H9 (cell line): ENCODE measurements at regions not wholly inside any gene's neighbourhood (a gene's known extent, or its start where the extent isn't known, plus 50 kb on each side); places are given as distances from the start of the nearest gene placed in this dataset.

ENCODE experiments used
- DNase-seq: peaks from one replicate; pipeline ENCODE4 v3.0.0-alpha.2; 2017
- H2AFZ ChIP-seq: one replicate; pipeline ENCODE4 v1.6.1; 2013; ENCODE audit warnings: mild to moderate bottlenecking, low read length, control low read depth, moderate library complexity
- H2AK5ac ChIP-seq: 2 replicates; pipeline ENCODE4 v1.6.1; 2013; ENCODE audit warnings: low read length, control low read depth, mixed read lengths; ENCODE audit not compliant: insufficient read length
- H2BK120ac ChIP-seq: one replicate; pipeline ENCODE4 v1.6.1; 2013; ENCODE audit warnings: low read depth, mild to moderate bottlenecking, low read length, control low read depth, inconsistent platforms; ENCODE audit not compliant: poor library complexity, severe bottlenecking
- H2BK12ac ChIP-seq: 2 replicates; pipeline ENCODE4 v1.6.1; 2013; ENCODE audit warnings: low read length, control low read depth, mixed read lengths, low read depth; ENCODE audit not compliant: insufficient read length
- H2BK15ac ChIP-seq: 2 replicates; pipeline ENCODE4 v1.6.1; 2013; ENCODE audit warnings: low read depth, low read length, control low read depth
- H2BK20ac ChIP-seq: one replicate; pipeline ENCODE4 v1.6.1; 2013; ENCODE audit warnings: low read depth, mild to moderate bottlenecking, low read length, control low read depth, inconsistent platforms; ENCODE audit not compliant: poor library complexity, severe bottlenecking
- H2BK5ac ChIP-seq: 2 replicates; pipeline ENCODE4 v1.6.1; 2013; ENCODE audit warnings: low read length, control low read depth, mixed read lengths; ENCODE audit not compliant: insufficient read length
- H3K14ac ChIP-seq: 2 replicates; pipeline ENCODE4 v1.6.1; 2013; ENCODE audit warnings: low read length, control low read depth; ENCODE audit not compliant: insufficient read depth
- H3K18ac ChIP-seq: 2 replicates; pipeline ENCODE4 v1.6.1; 2013; ENCODE audit warnings: low read depth, mild to moderate bottlenecking, mixed read lengths, low read length, control low read depth; ENCODE audit not compliant: insufficient read length
- H3K23ac ChIP-seq: 2 replicates; pipeline ENCODE4 v1.6.1; 2013; ENCODE audit warnings: low read length, control low read depth, mixed read lengths, low read depth; ENCODE audit not compliant: insufficient read length
- H3K23me2 ChIP-seq: 2 replicates; pipeline ENCODE4 v1.6.1; 2013; ENCODE audit warnings: low read depth, mild to moderate bottlenecking, mixed read lengths, low read length, control low read depth; ENCODE audit not compliant: insufficient read length, poor library complexity, severe bottlenecking
- H3K27ac ChIP-seq: 2 replicates; pipeline ENCODE4 v1.5.1; 2013; ENCODE audit warnings: low read length, control low read depth, mixed read lengths, low read depth; ENCODE audit not compliant: insufficient read length
- H3K27me3 ChIP-seq: 2 replicates; pipeline ENCODE4 v1.6.1; 2013; ENCODE audit warnings: low read length, control low read depth, inconsistent platforms; ENCODE audit not compliant: insufficient read depth
- H3K4ac ChIP-seq: 2 replicates; pipeline ENCODE4 v1.6.1; 2013; ENCODE audit warnings: low read depth, mild to moderate bottlenecking, control low read depth, inconsistent platforms, low read length, moderate library complexity
- H3K4me1 ChIP-seq: 2 replicates; pipeline ENCODE4 v1.6.1; 2013; ENCODE audit warnings: low read length, control low read depth, inconsistent platforms; ENCODE audit not compliant: insufficient read depth
- H3K4me2 ChIP-seq: 2 replicates; pipeline ENCODE4 v1.6.1; 2013; ENCODE audit warnings: low read length, control low read depth, mixed read lengths; ENCODE audit not compliant: insufficient read length, insufficient read depth
- H3K56ac ChIP-seq: 2 replicates; pipeline ENCODE4 v1.6.1; 2013; ENCODE audit warnings: low read depth, mild to moderate bottlenecking, mixed read lengths, low read length, control low read depth; ENCODE audit not compliant: insufficient read length
- H3K79me1 ChIP-seq: 2 replicates; pipeline ENCODE4 v1.6.1; 2013; ENCODE audit warnings: low read depth, mild to moderate bottlenecking, moderate library complexity, low read length, control low read depth, inconsistent platforms; ENCODE audit not compliant: insufficient read depth, poor library complexity, severe bottlenecking
- H3K79me2 ChIP-seq: 2 replicates; pipeline ENCODE4 v1.6.1; 2013; ENCODE audit warnings: low read length, control low read depth, inconsistent platforms; ENCODE audit not compliant: insufficient read depth
- H3K9ac ChIP-seq: 2 replicates; pipeline ENCODE4 v1.6.1; 2013; ENCODE audit warnings: low read length, control low read depth, mixed read lengths; ENCODE audit not compliant: insufficient read length; ENCODE audit errors: extremely low read depth
- H3K9me3 ChIP-seq: one replicate; pipeline ENCODE4 v1.6.1; 2013; ENCODE audit warnings: low read depth, low read length, inconsistent platforms; ENCODE audit not compliant: control insufficient read depth
- H3T11ph ChIP-seq: one replicate; pipeline ENCODE4 v1.6.1; 2013; ENCODE audit warnings: mild to moderate bottlenecking, low read length, control low read depth, inconsistent platforms
- H4K20me1 ChIP-seq: one replicate; pipeline ENCODE4 v1.6.1; 2013; ENCODE audit not compliant: control insufficient read depth, insufficient read length, insufficient read depth
- H4K5ac ChIP-seq: 2 replicates; pipeline ENCODE4 v1.6.1; 2013; ENCODE audit warnings: low read depth, mild to moderate bottlenecking, mixed read lengths, low read length, control low read depth; ENCODE audit not compliant: insufficient read length
- H4K8ac ChIP-seq: replicated peaks from 2 replicates; pipeline ENCODE4 v1.6.1; 2013; ENCODE audit warnings: low read length, control low read depth, mixed read lengths, low read depth; ENCODE audit not compliant: insufficient read length
- H4K91ac ChIP-seq: 2 replicates; pipeline ENCODE4 v1.6.1; 2013; ENCODE audit warnings: low read depth, mild to moderate bottlenecking, moderate library complexity, mixed read lengths, low read length, control low read depth; ENCODE audit not compliant: insufficient read length
- H3K27ac Mint-ChIP-seq, 3 experiments: 2 replicates in 2 of 3; 3 replicates in 1 of 3; pipeline ENCODE4 v1.8.0; 2020 to 2021; ENCODE audit warnings: mixed read lengths in 3 of 3, mild to moderate bottlenecking in 1 of 3, moderate library complexity in 1 of 3
- H3K27me3 Mint-ChIP-seq: 2 replicates; pipeline ENCODE4 v1.8.0; 2021; ENCODE audit warnings: low read depth, mild to moderate bottlenecking, moderate library complexity, mixed read lengths
- H3K36me3 Mint-ChIP-seq, 3 experiments: 2 replicates in 2 of 3; 3 replicates in 1 of 3; pipeline ENCODE4 v1.8.0; 2020 to 2021; ENCODE audit warnings: low read depth in 3 of 3, mixed read lengths in 3 of 3; ENCODE audit not compliant: insufficient read depth in 1 of 3
- H3K4me1 Mint-ChIP-seq, 2 experiments: 2 replicates each; pipeline ENCODE4 v1.8.0; 2020; ENCODE audit warnings: mixed read lengths in 2 of 2
- H3K4me3 Mint-ChIP-seq, 2 experiments: 2 replicates in 1 of 2; 3 replicates in 1 of 2; pipeline ENCODE4 v1.8.0; 2020 to 2021; ENCODE audit warnings: mild to moderate bottlenecking in 2 of 2, mixed read lengths in 2 of 2, moderate library complexity in 1 of 2
- H3K9me3 Mint-ChIP-seq, 2 experiments: 2 replicates in 1 of 2; 3 replicates in 1 of 2; pipeline ENCODE4 v1.8.0; 2020; ENCODE audit warnings: mild to moderate bottlenecking in 2 of 2, mixed read lengths in 2 of 2, moderate library complexity in 1 of 2
- CTCF ChIP-seq: fragments of 200-600 bp; sonication (generic); conservative IDR thresholded peaks from 3 replicates; pipeline ENCODE4 v1.8.0; 2021; ENCODE audit warnings: antibody characterized with exemption, mild to moderate bottlenecking
- WGBS: extraction: QIAGEN DNeasy Blood & Tissue Kit; methylation state at CpG from one replicate; pipeline ENCODE4 v1.1.7; 2013; ENCODE audit warnings: missing lambda C conversion rate, low lambda C conversion rate, mixed read lengths; ENCODE audit not compliant: insufficient read length; ENCODE audit errors: extremely low coverage; 5-methylcytosine and 5-hydroxymethylcytosine counted together

DNA sequence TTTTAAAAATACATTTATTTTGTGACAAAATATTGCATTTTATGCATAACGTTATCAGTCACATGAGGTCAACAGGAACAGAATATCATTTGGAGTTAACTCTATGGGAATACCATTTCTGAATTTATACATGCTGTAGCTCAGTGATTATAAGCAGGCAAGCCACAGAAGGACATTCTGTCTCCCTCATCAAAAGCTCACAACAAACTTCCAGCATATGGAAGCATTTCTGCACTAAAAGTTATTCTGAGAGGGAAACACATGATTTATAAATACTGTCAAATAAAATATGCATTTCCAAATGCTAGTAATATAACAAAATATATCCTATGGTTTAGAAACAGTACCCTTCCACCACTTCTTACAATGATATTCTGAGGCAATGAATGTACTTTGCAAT, 854.1 kb upstream of the B3GALT2 start:
- H3K4me3 Mint-ChIP-seq = no peak overlapping the region
- Histone ChIP-seq H3K79me1 (no peaks in the 10 kb centered on the region), H2BK15ac (no peak overlapping the region), H2AK5ac (no peak overlapping the region), H3K14ac (no peak overlapping the region), H4K8ac (no peak overlapping the region), H3K4me1 (no peaks in the 10 kb centered on the region), H3K4me2 (no peak overlapping the region), H4K20me1 (no peaks in the 10 kb centered on the region), H3K56ac (no peak overlapping the region), H3K18ac (no peak overlapping the region), H2BK20ac (no peak overlapping the region), H3T11ph (no peak overlapping the region), H2BK120ac (no peak overlapping the region), H3K23ac (no peak overlapping the region), H4K91ac (no peak overlapping the region), H3K27me3 (no peaks in the 10 kb centered on the region), H3K9me3 (no peaks in the 10 kb centered on the region), H3K27ac (no peak overlapping the region), H3K4ac (no peak overlapping the region), H3K79me2 (no peaks in the 10 kb centered on the region), H2AFZ (no peak overlapping the region), H2BK5ac (no peak overlapping the region), H2BK12ac (no peak overlapping the region), H3K23me2 (no peaks in the 10 kb centered on the region), H4K5ac (no peak overlapping the region), H3K9ac (no peak overlapping the region)
- peaks cover 0 to 1% (median 0%) of the 10 kb centered on the region in 3 experiments; a peak in 2 of 7 replicates for H3K36me3 Mint-ChIP-seq
- H3K4me1 Mint-ChIP-seq = no peaks in the 10 kb centered on the region
- DNase-seq = no peak
- whole genome bisulfite sequencing = no CpG with 5 or more reads among the region's 1 CpG
- H3K27ac Mint-ChIP-seq = no peak overlapping the region
- peaks cover under 1 to 2% of the 10 kb centered on the region in 2 experiments; a peak in 2 of 5 replicates for H3K9me3 Mint-ChIP-seq
- TF ChIP-seq CTCF = no peak
- H3K27me3 Mint-ChIP-seq = no peaks in the 10 kb centered on the region
